Mucosa of stomach (tissue), 1 donor: ENCODE measurements at regions not wholly inside any gene's neighbourhood (a gene's known extent, or its start where the extent isn't known, plus 50 kb on each side); places are given as distances from the start of the nearest gene placed in this dataset.
"Not testable (repeated sequence)": the region's sequence is repeated elsewhere in the genome, so short reads cannot be mapped to it uniquely, and the experiment has no call there.

Source experiments
- H3K27me3 ChIP-seq: one replicate; pipeline ENCODE4 v1.7.0; 2013; ENCODE audit warnings: mild to moderate bottlenecking, low read length; ENCODE audit not compliant: control insufficient read depth, insufficient read depth
- H3K36me3 ChIP-seq: one replicate; pipeline ENCODE4 v1.7.0; 2013; ENCODE audit warnings: low read length; ENCODE audit not compliant: control insufficient read depth, insufficient read depth
- H3K4me1 ChIP-seq: one replicate; pipeline ENCODE4 v1.7.0; 2013; ENCODE audit warnings: mild to moderate bottlenecking, low read length; ENCODE audit not compliant: control insufficient read depth, insufficient read depth
- H3K4me3 ChIP-seq: one replicate; pipeline ENCODE4 v1.7.0; 2013; ENCODE audit warnings: low read length
- H3K9ac ChIP-seq: one replicate; pipeline ENCODE4 v1.7.0; 2013; ENCODE audit warnings: mild to moderate bottlenecking, low read length, moderate library complexity
- H3K9me3 ChIP-seq: one replicate; pipeline ENCODE4 v1.7.0; 2013; ENCODE audit warnings: mild to moderate bottlenecking, low read length, moderate library complexity; ENCODE audit not compliant: control insufficient read depth
- donor health status: Pancreatic carcinoma.

GRCh38 chr15:35933531-35933930 is 387.6 kb upstream of the DPH6 start:
- H3K27me3 ChIP-seq = no peaks in the 10 kb centered on the region
- H3K9me3 ChIP-seq = no peaks in the 10 kb centered on the region
- H3K9ac ChIP-seq = no peak overlapping the region
- no peaks in the 10 kb centered on the region for H3K36me3 ChIP-seq
- H3K4me3 ChIP-seq = no peak overlapping the region
- no peaks in the 10 kb centered on the region for H3K4me1 ChIP-seq

- no peaks in the 10 kb centered on the region for H3K9me3 ChIP-seq
- H3K4me1 ChIP-seq = no peaks in the 10 kb centered on the region
- no peak overlapping the region for H3K4me3 ChIP-seq
- H3K9ac ChIP-seq = no peak overlapping the region
- no peaks in the 10 kb centered on the region for H3K27me3 ChIP-seq
- H3K36me3 ChIP-seq = no peaks in the 10 kb centered on the region
These were observed 388.6 kb upstream of the DPH6 start for GRCh38 chr15:35934383-35935049.

DNA sequence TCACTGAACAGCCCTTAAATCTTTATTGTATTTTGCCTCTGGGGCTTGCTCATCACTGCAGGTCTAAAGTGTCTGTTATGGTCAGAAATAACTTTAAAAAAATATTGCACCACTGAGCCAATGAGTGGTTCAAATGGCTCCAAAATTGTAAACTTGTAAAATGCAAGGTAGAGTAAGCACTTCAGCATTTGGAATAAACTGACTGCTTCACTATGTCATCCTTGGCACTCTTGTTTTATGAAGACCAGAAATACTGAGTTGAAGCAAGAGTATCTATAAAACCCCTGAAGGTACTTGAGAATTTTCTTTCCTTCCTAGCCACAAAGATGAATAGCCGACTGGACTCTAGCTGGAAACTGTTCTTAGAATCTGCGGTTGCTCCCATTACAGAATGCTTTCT is 390.3 kb upstream of the DPH6 start:
- no peaks in the 10 kb centered on the region for H3K27me3 ChIP-seq
- H3K4me3 ChIP-seq = no peak overlapping the region
- H3K4me1 ChIP-seq = no peaks in the 10 kb centered on the region
- no peaks in the 10 kb centered on the region for H3K36me3 ChIP-seq
- no peaks in the 10 kb centered on the region for H3K9me3 ChIP-seq
- no peak overlapping the region for H3K9ac ChIP-seq

GRCh38 chr15:35937380-35937779 is 391.4 kb upstream of the DPH6 start:
- H3K27me3 ChIP-seq = no peaks in the 10 kb centered on the region
- no peaks in the 10 kb centered on the region for H3K9me3 ChIP-seq
- no peaks in the 10 kb centered on the region for H3K36me3 ChIP-seq
- H3K4me1 ChIP-seq = no peaks in the 10 kb centered on the region
- H3K4me3 ChIP-seq = no peak overlapping the region
- H3K9ac ChIP-seq = no peak overlapping the region

GRCh38 chr15:35944945-35945585 is 399.1 kb upstream of the DPH6 start:
- Histone ChIP-seq H3K27me3 (peaks cover 3% of the 10 kb centered on the region), H3K9me3 (no peaks in the 10 kb centered on the region), H3K36me3 (no peaks in the 10 kb centered on the region), H3K4me1 (no peaks in the 10 kb centered on the region), H3K9ac (no peak overlapping the region), H3K4me3 (no peak overlapping the region)

DNA sequence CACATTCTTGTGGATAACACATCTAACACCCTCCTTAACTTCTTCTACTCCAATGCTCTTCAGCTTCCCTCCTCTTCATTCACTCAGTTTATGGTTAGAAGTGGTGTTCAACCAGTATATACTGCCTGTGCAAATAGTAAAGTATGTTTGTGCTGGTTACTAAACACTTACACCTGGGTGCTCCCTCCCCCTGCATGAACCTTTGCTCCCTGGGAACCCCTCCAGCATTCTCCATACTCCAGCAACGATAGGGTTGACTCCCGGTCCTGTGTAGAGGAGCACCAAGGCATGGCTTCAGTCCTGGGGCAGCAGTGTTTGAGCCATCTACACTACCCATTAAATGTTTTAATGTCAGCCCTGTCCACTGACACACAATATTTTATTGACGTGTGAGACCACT is 407.5 kb upstream of the DPH6 start:
- Histone ChIP-seq H3K27me3 (peaks cover 9% of the 10 kb centered on the region), H3K9ac (no peak overlapping the region), H3K4me3 (no peak overlapping the region), H3K4me1 (no peaks in the 10 kb centered on the region), H3K9me3 (no peaks in the 10 kb centered on the region), H3K36me3 (no peaks in the 10 kb centered on the region)

DNA sequence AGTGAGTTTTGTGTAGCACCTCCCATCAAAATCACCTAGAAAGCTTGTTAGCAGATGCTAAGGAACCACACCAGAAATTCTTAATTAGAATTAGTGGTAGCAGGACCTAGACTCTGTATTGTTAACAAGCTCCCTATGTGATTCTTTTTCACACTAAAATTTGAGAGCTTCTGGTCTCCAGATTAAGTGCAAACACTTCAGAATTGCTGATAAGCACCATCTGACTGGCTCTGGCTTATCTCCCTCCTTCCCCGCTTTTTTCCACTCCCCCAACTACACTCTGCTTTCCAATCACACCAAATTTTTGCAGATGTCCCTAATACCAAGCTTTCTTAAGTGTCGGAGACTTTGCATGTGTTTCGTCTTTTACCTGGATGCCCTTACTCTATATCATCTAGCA is 410.1 kb upstream of the DPH6 start:
- H3K36me3 ChIP-seq = no peaks in the 10 kb centered on the region
- no peak overlapping the region for H3K9ac ChIP-seq
- H3K4me3 ChIP-seq = no peak overlapping the region
- no peaks in the 10 kb centered on the region for H3K9me3 ChIP-seq
- peaks cover 6% of the 10 kb centered on the region for H3K27me3 ChIP-seq
- H3K4me1 ChIP-seq = no peaks in the 10 kb centered on the region

DNA sequence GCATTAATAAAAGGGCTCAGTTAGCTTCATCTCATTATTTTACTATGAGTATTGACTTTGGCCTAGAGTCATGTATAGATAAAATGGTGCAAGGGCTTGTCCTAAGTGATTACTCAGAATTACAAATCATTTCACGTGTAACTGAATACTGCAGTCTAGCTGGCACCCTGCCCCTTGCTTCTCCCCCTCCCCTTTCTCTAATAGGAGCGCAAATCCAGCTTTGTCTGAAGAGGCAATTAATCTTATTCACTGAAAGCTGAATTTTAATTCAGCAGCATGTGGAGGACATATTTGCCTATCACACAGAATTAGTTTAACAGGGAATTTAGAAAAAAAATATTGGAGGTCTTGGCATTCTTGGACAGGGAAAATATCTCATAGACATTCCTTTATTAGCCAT is 412.1 kb upstream of the DPH6 start:
- H3K9ac ChIP-seq = no peak overlapping the region
- no peaks in the 10 kb centered on the region for H3K36me3 ChIP-seq
- H3K4me1 ChIP-seq = no peaks in the 10 kb centered on the region
- no peak overlapping the region for H3K4me3 ChIP-seq
- peaks cover 6% of the 10 kb centered on the region for H3K27me3 ChIP-seq
- no peaks in the 10 kb centered on the region for H3K9me3 ChIP-seq

- Histone ChIP-seq H3K9me3 (no peaks in the 10 kb centered on the region), H3K4me3 (no peak overlapping the region), H3K27me3 (peaks cover 6% of the 10 kb centered on the region), H3K4me1 (no peaks in the 10 kb centered on the region), H3K9ac (no peak overlapping the region), H3K36me3 (no peaks in the 10 kb centered on the region)
These were observed 413.0 kb upstream of the DPH6 start for GRCh38 chr15:35958975-35959374.

- Histone ChIP-seq H3K9ac (no peak overlapping the region), H3K4me1 (no peaks in the 10 kb centered on the region), H3K36me3 (no peaks in the 10 kb centered on the region), H3K27me3 (no peaks in the 10 kb centered on the region), H3K4me3 (no peak overlapping the region), H3K9me3 (no peaks in the 10 kb centered on the region)
These were observed 417.4 kb upstream of the DPH6 start for GRCh38 chr15:35963326-35963725.

GRCh38 chr15:35966781-35967180 is 420.8 kb upstream of the DPH6 start:
- Histone ChIP-seq H3K36me3 (no peaks in the 10 kb centered on the region), H3K9ac (no peak overlapping the region), H3K4me1 (no peaks in the 10 kb centered on the region), H3K9me3 (no peaks in the 10 kb centered on the region), H3K27me3 (no peaks in the 10 kb centered on the region), H3K4me3 (no peak overlapping the region)

GRCh38 chr15:35967968-35968367 is 422.0 kb upstream of the DPH6 start:
- not testable (repeated sequence) for H3K36me3 ChIP-seq, H3K4me3 ChIP-seq, H3K27me3 ChIP-seq, H3K9me3 ChIP-seq, H3K9ac ChIP-seq, H3K4me1 ChIP-seq

- Histone ChIP-seq H3K36me3 (no peaks in the 10 kb centered on the region), H3K9ac (no peak overlapping the region), H3K4me1 (no peaks in the 10 kb centered on the region), H3K9me3 (no peaks in the 10 kb centered on the region), H3K27me3 (no peaks in the 10 kb centered on the region), H3K4me3 (no peak overlapping the region)
These were observed 427.1 kb upstream of the DPH6 start for GRCh38 chr15:35973029-35973428.
